Osteoblast (primary cell): ENCODE measurements at regions not wholly inside any gene's neighbourhood (a gene's known extent, or its start where the extent isn't known, plus 50 kb on each side); places are given as distances from the start of the nearest gene placed in this dataset.

Experiments used
- DNase-seq: peaks from one replicate; pipeline ENCODE4 v3.0.0; 2011; ENCODE audit warnings: low spot score, mixed read lengths; ENCODE audit not compliant: insufficient read length; ENCODE audit errors: missing footprints
- H2AFZ ChIP-seq: 2 replicates; pipeline ENCODE4 v1.6.0; 2011; ENCODE audit warnings: mild to moderate bottlenecking, low read length
- H3K27ac ChIP-seq: 2 replicates; pipeline ENCODE4 v1.5.1; 2011; ENCODE audit warnings: mild to moderate bottlenecking, low read depth, low read length, moderate library complexity
- H3K27me3 ChIP-seq: 2 replicates; pipeline ENCODE4 v1.6.0; 2012; ENCODE audit warnings: mild to moderate bottlenecking, control low read depth, inconsistent platforms, low read length, moderate library complexity; ENCODE audit not compliant: insufficient read depth
- H3K36me3 ChIP-seq: 2 replicates; pipeline ENCODE4 v1.5.1; 2011; ENCODE audit warnings: mild to moderate bottlenecking, low read length, control low read depth, moderate library complexity; ENCODE audit not compliant: insufficient read depth
- H3K4me1 ChIP-seq: 2 replicates; pipeline ENCODE4 v1.5.1; 2011; ENCODE audit warnings: mild to moderate bottlenecking, low read length, control low read depth, moderate library complexity; ENCODE audit not compliant: insufficient read depth
- H3K4me2 ChIP-seq: 2 replicates; pipeline ENCODE4 v1.6.0; 2011; ENCODE audit warnings: mild to moderate bottlenecking, low read length; ENCODE audit not compliant: insufficient read depth
- H3K4me3 ChIP-seq: fragments of 200-600 bp; sonication (generic); 3 replicates; pipeline ENCODE4 v1.5.1; 2012; ENCODE audit warnings: mild to moderate bottlenecking, low read length, inconsistent platforms; ENCODE audit not compliant: insufficient read depth
- H3K79me2 ChIP-seq: 2 replicates; pipeline ENCODE4 v1.6.0; 2012; ENCODE audit warnings: mild to moderate bottlenecking, low read length, control low read depth, inconsistent platforms; ENCODE audit not compliant: insufficient read depth
- H3K9me3 ChIP-seq: 2 replicates; pipeline ENCODE4 v1.5.1; 2011; ENCODE audit warnings: low read depth, low read length, control low read depth
- H4K20me1 ChIP-seq: 2 replicates; pipeline ENCODE4 v1.6.0; 2012; ENCODE audit warnings: mild to moderate bottlenecking, low read length, control low read depth; ENCODE audit not compliant: insufficient read depth
- TF ChIP-seq, protein P1 (sequence below): IDR thresholded peaks from 2 replicates; pipeline ENCODE4 v1.5.1; 2011; ENCODE audit warnings: mild to moderate bottlenecking, low read depth, low read length, moderate library complexity; ENCODE audit errors: extremely low read depth

DNA sequence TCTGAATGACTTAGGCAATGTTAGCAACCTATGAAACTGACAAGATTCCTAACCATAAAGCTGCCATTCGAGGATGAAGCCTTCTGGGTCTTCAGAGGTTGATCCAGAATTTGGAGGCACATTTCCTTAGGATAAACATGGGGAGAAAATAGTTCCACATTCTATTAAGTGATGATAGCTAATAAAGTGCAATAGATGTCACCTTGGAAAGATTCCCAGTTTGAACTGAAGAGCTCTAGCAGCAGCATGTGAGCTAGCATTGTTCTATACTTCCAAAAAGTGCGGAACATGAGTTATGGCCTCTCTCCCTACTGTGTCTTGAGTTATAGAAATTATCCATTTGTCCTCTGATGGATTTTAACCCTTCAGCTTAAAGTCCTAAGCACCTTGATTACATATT lies 991.4 kb upstream of the SLIT2 start:
- H3K9me3 ChIP-seq = no peaks in the 10 kb centered on the region
- no peaks in the 10 kb centered on the region for H3K27me3 ChIP-seq
- H4K20me1 ChIP-seq = no peaks in the 10 kb centered on the region
- H3K36me3 ChIP-seq = no peaks in the 10 kb centered on the region
- H3K79me2 ChIP-seq = no peaks in the 10 kb centered on the region
- no peaks in the 10 kb centered on the region for H3K4me1 ChIP-seq
- TF ChIP-seq, protein P1, sequence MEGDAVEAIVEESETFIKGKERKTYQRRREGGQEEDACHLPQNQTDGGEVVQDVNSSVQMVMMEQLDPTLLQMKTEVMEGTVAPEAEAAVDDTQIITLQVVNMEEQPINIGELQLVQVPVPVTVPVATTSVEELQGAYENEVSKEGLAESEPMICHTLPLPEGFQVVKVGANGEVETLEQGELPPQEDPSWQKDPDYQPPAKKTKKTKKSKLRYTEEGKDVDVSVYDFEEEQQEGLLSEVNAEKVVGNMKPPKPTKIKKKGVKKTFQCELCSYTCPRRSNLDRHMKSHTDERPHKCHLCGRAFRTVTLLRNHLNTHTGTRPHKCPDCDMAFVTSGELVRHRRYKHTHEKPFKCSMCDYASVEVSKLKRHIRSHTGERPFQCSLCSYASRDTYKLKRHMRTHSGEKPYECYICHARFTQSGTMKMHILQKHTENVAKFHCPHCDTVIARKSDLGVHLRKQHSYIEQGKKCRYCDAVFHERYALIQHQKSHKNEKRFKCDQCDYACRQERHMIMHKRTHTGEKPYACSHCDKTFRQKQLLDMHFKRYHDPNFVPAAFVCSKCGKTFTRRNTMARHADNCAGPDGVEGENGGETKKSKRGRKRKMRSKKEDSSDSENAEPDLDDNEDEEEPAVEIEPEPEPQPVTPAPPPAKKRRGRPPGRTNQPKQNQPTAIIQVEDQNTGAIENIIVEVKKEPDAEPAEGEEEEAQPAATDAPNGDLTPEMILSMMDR = no peak
- no peak overlapping the region for H2AFZ ChIP-seq
- no peak overlapping the region for H3K4me3 ChIP-seq
- no peak for DNase-seq
- H3K27ac ChIP-seq = no peak overlapping the region
- no peak overlapping the region for H3K4me2 ChIP-seq

DNA sequence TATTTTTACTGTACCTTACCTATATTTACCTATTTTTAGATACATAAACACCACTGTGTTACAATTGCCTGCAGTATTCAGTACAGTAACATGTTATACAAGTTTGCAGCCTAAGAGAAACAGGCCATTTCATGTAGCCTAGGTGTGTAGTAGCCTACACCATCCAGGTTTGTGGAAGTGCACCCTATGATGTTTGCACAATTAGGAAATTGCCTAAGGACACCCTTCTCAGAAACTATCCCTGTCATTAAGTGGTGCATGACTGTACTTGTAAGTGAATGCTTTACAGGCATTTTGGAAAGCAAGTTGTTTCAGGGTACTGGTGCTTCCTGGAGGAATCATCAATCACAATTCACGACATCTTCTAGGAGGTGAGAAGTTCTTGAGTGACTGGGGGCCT lies 991.8 kb upstream of the SLIT2 start:
- peak overlapping the region; percentile 25 for H2AFZ ChIP-seq
- H3K27ac ChIP-seq = no peak overlapping the region
- H3K79me2 ChIP-seq = no peaks in the 10 kb centered on the region
- DNase-seq = no peak
- H3K4me2 ChIP-seq = no peak overlapping the region
- TF ChIP-seq, protein P1 = no peak
- no peaks in the 10 kb centered on the region for H3K4me1 ChIP-seq
- H3K4me3 ChIP-seq = no peak overlapping the region
- no peaks in the 10 kb centered on the region for H4K20me1 ChIP-seq
- H3K36me3 ChIP-seq = no peaks in the 10 kb centered on the region
- H3K9me3 ChIP-seq = no peaks in the 10 kb centered on the region
- H3K27me3 ChIP-seq = no peaks in the 10 kb centered on the region

DNA sequence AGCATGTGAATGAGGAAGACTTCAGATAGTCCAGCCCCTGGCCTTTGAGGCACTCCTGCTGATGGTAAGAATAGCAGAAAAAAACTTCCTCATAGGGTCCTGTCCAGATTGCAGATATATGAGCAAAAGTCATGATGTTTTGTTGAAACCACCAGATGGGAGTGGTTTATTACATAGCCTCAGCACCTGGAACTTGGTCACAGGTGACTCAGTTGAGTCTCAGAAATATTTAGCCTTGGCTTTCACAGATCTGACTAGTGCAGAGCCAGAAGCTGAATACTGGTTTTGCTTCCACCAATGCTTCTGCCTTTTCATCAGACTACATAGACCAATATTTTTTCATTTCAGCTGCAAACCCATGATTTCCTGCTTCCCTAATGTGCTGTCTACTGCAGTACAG lies 994.9 kb upstream of the SLIT2 start:
- TF ChIP-seq, protein P1 = no peak
- Histone ChIP-seq H3K9me3 (no peaks in the 10 kb centered on the region), H3K4me2 (no peak overlapping the region), H4K20me1 (no peaks in the 10 kb centered on the region), H3K27me3 (no peaks in the 10 kb centered on the region), H3K79me2 (no peaks in the 10 kb centered on the region), H3K4me3 (no peak overlapping the region), H2AFZ (no peak overlapping the region), H3K27ac (no peak overlapping the region), H3K4me1 (no peaks in the 10 kb centered on the region), H3K36me3 (no peaks in the 10 kb centered on the region)
- no peak for DNase-seq

DNA sequence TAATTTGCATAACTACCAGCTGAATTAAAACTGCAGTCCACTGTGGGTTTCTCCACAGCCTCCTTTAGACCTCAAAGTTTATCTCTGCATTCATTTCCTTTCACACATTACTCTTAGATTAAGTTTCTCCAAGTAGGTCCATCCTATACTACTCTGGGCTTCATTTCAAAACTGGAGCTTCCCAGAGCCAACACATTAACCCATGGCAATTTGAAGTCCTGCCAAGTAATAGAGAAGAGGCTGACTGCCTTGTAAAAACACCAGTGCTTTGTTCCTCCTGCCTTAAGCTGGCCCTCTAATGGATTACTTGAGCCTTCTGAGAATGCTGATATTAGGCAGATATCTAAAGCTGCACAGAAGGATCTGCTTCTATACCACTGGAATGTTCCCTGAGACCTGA lies 997.2 kb upstream of the SLIT2 start:
- Histone ChIP-seq H3K79me2 (no peaks in the 10 kb centered on the region), H3K27ac (no peak overlapping the region), H3K36me3 (no peaks in the 10 kb centered on the region), H3K27me3 (no peaks in the 10 kb centered on the region), H3K4me2 (no peak overlapping the region), H3K4me3 (no peak overlapping the region), H4K20me1 (no peaks in the 10 kb centered on the region), H3K4me1 (no peaks in the 10 kb centered on the region), H2AFZ (no peak overlapping the region), H3K9me3 (no peaks in the 10 kb centered on the region)
- peak; percentile 25 for DNase-seq
- TF ChIP-seq, protein P1 = no peak
